NCI-H1417 (cell line): ENCODE measurements at regions not wholly inside any gene's neighbourhood (a gene's known extent, or its start where the extent isn't known, plus 50 kb on each side); places are given as distances from the start of the nearest gene placed in this dataset.

Experiments used
- DNase-seq, 3 experiments: peaks; one replicate each; lab custom pipeline; 2025; lab: John Stamatoyannopoulos, UW

- no peak for DNase-seq
Observed at GRCh38 chr20:50258790-50259483, 68.3 kb downstream of the CEBPB start.

DNA sequence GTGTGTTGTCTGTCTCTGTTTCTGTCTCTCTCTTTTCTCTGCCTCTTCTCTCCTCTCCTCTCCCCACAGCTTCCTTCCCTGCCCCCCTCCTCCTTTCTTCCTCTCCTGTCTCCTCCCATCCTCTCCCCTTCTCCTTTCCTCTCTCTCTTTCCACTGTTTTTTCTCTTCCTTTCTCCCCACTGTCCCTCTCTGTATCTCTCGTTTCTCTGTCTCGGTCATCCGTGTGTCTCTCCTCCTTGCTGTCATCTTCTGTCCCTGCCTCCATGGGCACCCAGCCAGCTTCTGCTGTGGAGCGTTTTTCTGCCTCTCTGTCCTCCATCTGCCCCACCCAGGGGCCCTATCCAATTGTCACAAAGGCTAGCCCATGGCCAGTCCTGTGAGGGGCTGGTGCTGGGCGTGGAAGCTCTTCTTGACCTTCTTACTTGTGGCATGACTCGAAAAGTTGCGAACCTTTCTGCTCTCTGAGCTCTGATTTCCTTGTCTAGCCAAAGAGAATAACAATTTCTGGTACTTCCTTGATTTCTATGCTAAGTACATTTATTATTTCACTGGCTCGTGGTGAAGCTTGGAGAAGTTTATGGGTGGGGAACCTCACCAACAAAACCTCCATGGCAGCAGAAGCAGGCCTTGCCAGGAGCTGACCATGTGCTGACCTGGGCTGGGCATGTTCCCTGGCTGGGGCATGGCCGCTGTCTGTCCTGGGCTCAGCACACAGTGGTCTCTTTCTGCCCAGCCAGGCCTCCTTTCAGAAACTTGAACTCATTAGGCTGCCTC, 69.3 kb downstream of the CEBPB start:
- no peak for DNase-seq

DNA sequence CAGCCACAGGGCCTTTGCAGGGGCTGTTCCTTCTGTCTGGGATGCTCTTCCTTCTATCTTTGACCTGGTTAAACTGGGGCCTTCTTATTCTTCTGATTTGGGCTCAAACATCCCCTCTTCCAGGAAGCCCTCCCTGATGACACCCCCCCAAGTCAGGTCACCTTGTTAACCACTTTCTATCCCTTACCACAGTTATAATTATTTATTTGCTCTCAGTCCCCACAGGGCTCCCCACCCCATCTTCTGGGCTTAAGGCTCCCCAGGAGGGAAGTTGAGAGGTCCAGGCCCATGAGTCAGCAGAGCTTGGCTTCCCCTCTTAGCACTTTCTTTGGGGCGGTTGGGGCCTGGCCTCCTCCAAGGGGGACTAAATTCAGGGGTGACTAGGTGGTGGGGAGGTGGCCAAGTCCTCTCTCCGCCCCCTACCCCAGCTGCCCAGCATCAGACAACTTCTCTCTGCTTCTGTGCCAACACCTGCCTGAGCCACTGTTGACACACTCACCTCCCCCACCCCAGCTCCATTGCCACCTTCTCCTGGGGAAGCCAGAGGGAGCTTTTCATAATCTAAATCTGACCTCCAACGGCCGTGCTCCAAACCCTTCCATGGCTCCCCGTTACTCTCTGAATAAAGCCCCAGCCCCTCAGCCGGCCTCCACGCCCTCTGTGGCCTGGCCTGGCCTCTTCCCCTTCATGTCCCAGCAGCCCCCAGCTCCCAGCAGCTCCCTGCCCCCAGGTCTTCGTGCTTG, 70.0 kb downstream of the CEBPB start:
- peak in 2 of 3 experiments; percentile 31 to 54 for DNase-seq

DNA sequence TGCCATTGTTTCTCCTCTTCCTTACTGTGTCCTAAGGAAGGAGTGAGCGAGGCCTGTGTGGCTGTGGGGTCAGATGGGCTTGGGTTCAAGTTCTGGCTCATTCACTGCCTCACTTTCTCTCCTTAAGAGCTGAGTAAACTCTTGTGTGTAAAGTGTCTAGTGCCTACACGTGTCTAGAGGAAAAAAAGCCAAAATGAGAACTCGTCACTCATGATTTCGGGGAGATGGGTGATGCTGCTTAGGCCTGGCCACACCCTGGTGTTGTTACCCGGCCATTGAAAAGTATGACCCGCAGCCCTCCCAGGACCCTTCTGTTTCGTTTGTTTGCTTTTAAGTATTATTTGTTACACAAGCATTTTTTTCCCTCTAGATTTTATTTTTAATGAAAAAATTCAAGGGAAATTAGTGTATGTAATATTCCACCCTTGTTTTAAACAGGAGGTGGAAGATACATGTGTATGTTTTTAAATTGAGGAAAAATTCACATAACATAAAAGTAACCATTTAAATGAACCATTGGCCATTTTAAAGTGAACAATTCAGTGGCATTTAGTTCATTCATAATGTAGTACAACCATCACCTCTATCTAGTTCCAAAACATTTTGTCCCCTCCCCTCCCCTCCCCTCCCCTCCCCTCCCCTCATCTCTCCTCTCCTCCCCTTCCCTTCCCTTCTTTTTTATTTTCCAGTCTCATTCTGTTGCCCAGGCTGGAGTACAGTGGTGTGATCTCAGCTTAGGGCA, 71.0 kb downstream of the CEBPB start:
- no peak for DNase-seq

DNA sequence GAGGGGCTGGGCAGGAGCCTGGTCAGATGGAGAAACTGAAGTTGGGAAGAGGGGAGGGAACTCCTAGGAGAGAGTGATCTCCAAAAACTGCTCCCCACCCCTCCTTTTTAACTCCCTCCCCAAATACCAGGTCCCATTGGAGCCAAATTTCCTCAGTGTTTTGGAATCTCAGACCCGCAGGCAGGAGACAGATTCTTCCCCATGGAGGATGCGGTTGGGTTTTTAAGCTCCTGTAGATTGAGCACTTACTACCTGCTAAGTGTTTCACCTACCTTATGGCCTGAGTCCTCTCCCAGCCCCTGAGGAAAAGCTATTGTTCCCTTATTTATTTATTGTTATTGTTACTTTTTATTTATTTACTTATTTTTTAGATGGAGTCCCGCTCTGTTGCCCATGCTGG, 73.2 kb downstream of the CEBPB start:
- no peak for DNase-seq

DNA sequence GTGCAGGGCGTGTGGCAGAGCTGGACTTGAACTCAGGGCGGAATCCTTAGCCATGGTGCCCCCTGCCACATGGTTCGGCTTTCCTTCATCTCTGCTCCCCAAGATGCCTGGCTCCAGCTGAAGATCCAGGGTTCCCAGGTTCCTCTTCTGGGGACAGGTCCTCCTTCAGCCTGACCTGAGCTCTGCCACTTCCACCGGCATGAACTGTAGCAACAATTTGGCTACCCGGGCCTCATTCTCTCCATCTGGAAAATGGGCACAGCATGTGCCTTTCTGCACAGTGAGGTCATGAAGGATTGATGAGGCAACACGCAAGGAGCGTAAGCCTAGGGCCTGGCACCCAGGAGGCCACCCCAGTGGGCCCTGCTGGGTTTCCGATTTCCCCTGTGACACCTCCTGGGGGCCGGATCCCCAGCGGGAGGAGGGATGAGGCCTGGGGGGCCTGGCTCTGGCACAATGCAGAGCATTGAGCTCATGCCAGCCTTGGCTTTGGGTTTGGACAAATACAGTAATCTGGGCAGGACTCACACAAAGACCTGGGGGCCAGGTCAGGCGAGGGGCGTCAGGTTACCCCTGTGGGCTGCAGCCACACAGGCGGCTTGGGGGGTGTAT, 74.0 kb downstream of the CEBPB start:
- no peak for DNase-seq

DNA sequence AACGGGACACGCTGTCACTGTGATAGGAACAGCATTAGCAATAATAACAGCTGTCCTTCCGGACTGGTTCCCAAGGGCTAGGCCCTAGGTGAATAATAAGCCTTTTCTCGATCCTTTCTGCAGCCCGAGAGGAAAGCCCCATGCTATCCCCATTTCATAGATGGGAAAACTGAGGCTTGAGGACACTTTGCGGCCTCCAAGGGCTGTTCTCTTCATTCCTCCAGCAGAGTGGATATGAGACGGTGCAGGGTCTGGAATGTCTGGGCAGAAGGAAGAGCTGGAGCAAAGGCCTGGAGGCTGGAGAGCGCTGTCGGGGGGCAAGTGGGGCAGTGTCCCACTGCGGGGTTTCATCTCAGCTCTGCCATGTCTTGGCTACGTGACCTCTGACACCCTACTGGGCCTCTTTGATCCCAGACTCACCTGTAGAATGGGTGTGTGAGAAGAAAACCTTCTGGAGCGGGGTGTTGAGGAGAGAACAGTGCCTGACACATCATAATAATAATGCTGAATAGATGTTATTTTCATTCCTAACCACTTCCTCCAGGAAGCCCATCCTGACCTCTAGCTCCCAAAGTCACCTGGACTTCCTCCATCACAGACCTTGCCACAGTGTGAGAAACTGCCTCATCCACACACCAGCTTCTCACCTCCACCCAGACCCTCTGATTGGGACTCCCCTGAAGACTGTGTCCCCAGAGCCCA, 74.8 kb downstream of the CEBPB start:
- DNase-seq: no peak

DNA sequence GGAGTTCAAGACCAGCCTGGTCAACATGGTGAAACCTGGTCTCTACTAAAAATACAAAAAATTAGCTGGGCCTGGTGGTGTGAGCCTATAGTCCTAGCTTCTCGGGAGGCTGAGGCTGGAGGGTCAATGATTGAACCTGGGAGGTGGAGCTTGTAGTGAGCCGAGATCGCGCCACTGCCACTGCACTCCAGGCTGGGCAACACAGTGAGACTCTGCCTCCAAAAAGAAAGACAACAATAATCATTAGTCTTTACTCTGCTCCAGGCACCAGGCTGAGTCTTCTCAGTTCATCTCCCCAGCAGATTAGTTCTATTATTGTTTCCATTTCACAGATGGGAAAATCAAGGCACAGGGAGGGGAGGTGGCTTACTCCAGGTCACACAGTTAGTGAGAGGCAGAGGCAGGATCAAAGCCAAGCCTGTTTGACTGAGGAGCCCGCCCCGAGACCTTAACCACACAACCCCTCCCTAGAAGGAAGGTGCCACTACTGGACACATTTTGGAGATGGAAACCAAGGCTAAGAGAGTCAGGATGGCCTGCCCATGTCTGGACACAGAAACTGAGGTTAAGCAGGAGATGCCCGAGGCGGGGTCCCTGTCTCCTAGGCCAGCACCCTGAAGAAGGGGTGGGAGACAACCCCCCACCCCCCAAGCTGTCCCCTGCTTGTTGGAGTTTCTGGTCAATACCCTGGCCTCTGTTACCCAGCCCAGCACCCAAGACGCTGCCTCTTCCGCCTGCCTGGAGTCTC, 75.8 kb downstream of the CEBPB start:
- DNase-seq: no peak

DNA sequence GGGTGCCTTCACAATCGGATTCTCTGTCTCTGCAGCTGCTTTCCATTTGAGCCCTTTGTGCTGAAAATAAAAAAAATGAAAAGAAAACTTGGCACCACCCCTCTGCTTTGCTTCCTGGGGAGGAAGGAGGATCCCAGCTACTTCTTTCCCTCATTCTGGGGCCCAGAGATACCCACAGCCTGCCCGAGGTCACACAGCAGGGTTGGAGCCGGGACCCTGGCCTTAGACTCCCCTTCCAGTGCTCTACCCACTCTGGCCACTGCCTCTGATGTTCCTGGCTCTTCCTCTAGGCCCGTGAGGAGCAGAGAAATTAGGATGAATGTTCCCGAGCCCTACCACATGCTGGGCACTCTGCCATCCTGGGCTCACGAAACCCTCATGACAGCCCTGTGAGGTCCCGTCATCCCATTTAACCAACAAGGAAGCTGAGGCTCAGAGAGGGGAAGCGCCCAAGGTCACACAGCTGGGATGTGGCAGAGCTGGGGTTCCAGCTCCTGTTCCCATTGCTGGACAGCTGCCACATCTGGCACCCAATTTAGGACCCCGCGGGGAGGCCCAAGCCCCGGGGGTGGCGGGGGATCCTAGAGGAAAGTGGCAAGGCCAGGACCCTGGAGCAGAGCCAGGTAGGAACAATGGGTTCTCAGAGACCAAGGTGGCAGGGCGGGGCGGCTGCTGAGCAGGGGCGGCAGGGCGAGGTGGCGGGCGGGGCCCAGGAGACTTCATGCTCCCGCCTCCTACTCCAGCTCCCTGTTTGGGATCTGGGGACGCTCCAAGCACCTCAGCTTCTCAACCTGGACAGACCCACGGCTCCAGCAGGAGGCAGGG, 76.6 kb downstream of the CEBPB start:
- DNase-seq: no peak

- DNase-seq: no peak
Observed at GRCh38 chr20:50267866-50268219, 77.2 kb downstream of the CEBPB start.

- DNase-seq: no peak
Observed at GRCh38 chr20:50269091-50270033, 78.7 kb downstream of the CEBPB start.

DNA sequence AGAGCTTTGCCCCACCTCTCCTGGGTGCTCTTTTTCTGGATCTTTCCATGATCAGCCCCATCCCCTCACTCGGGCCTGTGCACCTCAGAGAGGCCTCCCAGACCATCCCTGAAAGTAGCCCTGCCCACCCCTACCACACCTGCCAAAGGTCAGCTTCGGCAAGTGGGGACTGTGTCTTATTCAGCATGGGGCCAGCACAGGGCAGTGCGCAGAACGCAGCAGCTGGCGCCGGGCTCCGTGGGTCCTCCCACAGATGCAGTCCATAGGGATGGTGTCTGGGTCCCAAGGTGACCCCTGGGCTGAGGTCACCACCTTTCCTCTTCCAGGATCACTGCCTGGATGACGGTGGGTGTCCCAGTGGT, 79.4 kb downstream of the CEBPB start:
- DNase-seq: no peak

DNA sequence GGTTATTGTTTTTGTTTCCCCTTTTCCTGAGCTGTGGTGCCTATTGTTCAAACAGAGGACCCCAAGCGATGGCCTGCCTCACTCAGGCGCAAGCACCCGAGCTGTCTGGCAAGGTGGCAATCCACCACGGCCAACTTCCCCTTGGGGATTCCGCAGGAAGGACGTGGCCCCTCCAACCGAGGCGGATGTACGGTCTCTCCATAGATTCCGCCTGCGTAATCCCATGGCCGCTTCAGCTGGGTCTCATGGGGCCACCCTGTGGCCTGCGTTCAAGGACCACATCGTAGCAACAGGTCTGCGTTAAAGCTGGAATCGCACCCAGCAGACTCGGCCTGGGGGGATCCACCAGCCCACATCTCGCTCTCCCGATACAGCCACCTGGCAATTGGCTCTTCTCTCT, 79.9 kb downstream of the CEBPB start:
- DNase-seq: no peak

GRCh38 chr20:50271176-50271575, 80.5 kb downstream of the CEBPB start:
- DNase-seq: no peak

GRCh38 chr20:50271612-50272011, 81.0 kb downstream of the CEBPB start:
- no peak for DNase-seq

GRCh38 chr20:50272030-50272723, 81.5 kb downstream of the CEBPB start:
- DNase-seq: no peak

DNA sequence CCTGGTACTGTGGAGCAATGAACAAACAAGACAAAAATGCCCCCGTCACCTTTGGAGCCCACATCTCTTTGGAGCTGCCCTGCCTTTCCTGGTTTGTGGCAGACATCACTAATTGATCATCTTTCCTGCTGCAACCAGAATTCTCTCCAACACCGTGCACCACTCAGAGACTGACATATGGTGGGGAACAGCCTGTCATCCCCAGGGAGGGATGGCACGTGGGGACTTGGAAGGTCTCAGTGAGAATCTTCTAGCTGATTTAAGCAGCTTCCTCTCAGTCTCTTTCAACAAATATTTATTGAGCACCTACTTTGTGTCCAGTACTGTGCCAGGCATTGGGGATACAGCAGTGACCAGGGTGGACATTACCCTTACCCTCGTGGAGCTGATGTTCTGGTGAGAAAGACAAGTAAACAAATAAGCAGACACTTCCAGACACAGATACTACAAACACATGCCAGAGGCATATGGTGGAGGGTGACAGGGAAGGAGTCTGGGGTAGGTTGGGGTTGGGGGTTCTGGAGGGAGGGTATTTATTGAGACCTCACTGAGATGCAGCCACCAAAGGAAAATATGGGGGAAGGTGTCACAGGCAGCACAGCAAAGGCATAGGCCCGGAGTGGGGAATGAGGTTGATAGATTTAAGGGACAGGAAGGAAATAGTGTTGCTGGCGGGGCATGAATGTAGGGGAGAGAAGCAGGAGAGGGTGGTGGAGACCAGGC, 82.3 kb downstream of the CEBPB start:
- no peak for DNase-seq
